WI38 (cell line): ENCODE measurements at regions not wholly inside any gene's neighbourhood (a gene's known extent, or its start where the extent isn't known, plus 50 kb on each side); places are given as distances from the start of the nearest gene placed in this dataset.

Source experiments
- H3K4me3 ChIP-seq: 2 replicates; pipeline ENCODE4 v1.5.1; 2011; ENCODE audit warnings: low read depth, mild to moderate bottlenecking, control low read depth, low read length
- TF ChIP-seq, protein P1 (sequence below): IDR thresholded peaks from 2 replicates; pipeline ENCODE4 v1.5.1; 2012; ENCODE audit warnings: low read depth, mild to moderate bottlenecking, control low read depth, low read length

DNA sequence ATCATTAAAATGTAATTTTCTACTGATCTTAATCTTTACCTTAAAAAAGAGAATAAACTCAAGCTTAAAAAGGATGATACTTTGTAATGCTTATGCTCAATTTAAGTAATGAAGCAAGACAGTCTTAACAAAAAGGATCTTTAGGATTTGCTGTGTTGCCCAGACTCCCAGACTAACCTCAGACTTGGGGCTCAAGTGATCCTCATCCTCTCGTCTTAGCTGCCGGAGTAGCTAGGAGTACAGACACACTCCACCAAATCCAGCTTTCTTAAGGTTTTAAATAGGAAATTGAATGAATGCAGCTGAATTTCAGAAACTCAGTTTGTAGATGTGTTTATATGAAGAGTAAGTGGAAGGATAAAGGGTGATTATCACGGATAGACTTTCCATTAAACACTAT is 400.5 kb upstream of the DAB2 start:
- no peak overlapping the region for H3K4me3 ChIP-seq
- TF ChIP-seq, protein P1, sequence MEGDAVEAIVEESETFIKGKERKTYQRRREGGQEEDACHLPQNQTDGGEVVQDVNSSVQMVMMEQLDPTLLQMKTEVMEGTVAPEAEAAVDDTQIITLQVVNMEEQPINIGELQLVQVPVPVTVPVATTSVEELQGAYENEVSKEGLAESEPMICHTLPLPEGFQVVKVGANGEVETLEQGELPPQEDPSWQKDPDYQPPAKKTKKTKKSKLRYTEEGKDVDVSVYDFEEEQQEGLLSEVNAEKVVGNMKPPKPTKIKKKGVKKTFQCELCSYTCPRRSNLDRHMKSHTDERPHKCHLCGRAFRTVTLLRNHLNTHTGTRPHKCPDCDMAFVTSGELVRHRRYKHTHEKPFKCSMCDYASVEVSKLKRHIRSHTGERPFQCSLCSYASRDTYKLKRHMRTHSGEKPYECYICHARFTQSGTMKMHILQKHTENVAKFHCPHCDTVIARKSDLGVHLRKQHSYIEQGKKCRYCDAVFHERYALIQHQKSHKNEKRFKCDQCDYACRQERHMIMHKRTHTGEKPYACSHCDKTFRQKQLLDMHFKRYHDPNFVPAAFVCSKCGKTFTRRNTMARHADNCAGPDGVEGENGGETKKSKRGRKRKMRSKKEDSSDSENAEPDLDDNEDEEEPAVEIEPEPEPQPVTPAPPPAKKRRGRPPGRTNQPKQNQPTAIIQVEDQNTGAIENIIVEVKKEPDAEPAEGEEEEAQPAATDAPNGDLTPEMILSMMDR = no peak

DNA sequence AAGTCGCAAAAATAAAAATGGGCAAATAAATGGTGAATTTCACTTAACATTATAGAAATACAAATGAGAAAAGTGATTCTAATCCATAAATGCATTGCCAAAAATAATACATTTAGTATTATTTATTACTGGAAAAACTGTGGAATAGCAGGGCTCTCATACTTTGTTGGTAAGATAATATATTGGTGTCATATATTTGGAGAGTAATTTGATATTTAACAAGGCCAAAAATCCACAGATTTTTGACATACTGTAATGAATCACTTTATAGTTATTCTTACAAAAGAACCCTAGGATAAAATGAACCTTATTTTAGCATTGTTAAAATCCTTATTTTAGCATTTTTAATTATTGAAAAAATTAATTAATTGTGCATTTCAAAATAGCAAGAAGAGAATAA is 397.2 kb upstream of the DAB2 start:
- TF ChIP-seq, protein P1 = no peak
- no peak overlapping the region for H3K4me3 ChIP-seq

DNA sequence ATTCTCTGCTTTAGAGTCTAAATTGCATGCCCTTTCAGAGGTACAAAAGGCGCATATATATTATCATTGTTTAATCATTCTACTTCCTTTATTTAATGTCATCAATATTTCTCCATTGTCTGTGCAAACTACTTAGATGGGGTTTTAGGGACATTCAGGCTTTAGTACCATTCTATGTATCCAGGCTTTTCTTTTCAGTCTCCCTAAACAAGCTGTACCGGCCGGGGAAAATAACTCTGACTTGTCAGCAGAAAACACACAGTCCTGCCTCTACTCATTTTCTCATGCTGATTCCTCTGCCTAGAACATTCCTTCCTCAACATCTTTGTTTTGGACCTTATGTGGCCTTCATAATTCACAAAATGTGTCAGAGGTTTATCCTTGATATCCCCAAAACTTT is 392.1 kb upstream of the DAB2 start:
- no peak overlapping the region for H3K4me3 ChIP-seq
- TF ChIP-seq, protein P1 = no peak

DNA sequence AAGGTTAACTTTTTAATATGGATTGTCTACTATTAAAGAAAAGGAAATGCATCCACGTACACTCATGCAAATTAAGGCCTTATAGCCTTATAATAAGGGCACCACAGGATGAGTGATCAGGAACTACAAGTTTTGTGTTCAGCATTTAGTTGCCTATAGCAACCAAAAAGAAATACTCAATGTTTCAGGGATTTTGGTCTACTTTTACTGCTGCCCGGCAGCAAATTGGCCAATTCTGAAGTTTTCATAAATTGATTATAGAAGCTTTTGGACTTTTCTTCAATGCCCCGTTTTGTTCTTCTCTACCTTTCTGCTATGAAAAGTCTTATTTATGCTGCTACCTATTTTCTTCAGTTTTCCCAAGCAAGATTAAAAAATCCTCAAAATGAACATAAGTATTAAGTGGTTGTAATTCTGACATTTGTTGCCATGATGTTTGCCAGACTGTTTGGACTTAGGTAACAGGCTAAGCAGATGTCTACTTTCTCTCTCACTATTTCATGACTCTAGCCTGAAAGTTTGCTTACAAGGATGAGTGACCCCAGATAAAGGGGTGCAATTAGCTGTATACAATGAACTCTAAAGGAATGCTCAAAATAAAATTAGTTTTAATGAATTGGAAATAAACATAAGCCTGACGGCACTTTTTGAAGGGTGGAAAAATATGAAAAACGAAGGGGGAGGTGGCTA is 391.5 kb upstream of the DAB2 start:
- TF ChIP-seq, protein P1 = no peak

DNA sequence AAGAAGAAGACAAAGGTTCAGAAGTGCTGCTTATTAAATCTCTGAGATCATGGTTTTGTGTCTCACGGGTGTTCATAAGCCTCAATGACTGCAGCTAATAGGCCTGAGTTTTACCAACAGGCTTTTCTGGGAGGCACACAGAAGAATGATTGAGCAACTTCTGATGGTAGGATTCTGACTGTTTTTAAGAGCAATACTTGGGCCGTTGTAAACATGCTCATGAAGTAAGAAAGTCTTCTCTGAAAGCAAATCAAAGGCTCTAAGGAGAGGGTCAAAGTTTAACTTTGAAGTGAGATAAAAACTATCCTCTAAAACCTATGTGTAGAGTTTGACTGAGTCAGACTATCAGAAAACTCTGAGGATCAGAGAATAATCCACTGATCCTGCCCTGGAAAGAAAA is 390.9 kb upstream of the DAB2 start:
- TF ChIP-seq, protein P1 = no peak
- no peak overlapping the region for H3K4me3 ChIP-seq

More for the DNA sequence above, 391.5 kb upstream of the DAB2 start:
- no peak overlapping the region for H3K4me3 ChIP-seq

DNA sequence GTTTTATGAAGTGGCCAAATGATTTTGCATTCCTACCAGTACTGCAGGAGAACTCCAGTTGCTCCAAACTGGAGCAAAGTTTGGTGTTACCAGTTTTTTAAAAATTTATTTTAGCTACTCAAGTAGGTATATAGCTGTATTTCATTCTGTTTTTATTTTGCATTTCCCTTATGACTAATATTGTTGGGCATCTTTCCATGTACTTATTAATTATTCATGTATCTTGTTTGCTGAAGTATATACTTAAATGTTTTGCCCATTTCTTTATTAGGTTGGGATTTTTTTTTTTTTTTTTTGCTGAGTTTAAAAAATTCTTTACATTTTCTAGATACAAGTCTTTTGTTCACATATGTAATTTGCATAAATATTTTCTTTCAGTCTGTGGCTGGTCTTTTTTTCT is 386.6 kb upstream of the DAB2 start:
- TF ChIP-seq, protein P1 = no peak
- H3K4me3 ChIP-seq = no peak overlapping the region

DNA sequence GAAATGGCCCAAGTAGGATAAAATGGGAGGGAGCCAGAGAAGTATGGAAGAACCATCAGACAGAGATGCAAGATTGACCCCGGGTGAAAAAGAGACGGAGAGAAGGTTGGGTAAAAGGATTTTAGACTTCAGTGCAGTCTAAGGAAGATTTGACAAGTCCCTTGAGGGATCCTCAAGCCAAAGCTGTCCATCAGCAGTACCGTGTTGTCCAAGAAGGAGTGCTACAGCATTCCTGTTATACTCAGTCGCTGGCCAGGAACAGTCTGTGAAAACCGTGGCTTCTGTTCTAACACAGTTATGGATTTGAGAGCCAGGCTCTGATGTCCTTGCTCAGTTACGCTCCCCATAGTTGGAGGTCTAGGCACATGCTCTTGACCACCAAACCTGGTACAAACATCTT is 383.9 kb upstream of the DAB2 start:
- no peak overlapping the region for H3K4me3 ChIP-seq
- TF ChIP-seq, protein P1 = no peak
